ENCODE measurements at regions not wholly inside any gene's neighbourhood (a gene's known extent, or its start where the extent isn't known, plus 50 kb on each side); places are given as distances from the start of the nearest gene placed in this dataset.

- no peaks in the 10 kb centered on the region for H3K36me3 ChIP-seq
- H3K9me3 ChIP-seq = no peaks in the 10 kb centered on the region
- no peak overlapping the region for H3K27ac ChIP-seq
- 95% methylated on average over 4 of the region's 4 CpGs for WGBS
- TF ChIP-seq POLR2AphosphoS5 (IDR thresholded peaks at IDR 0.05) (no peak), CTCF (IDR thresholded peaks at IDR 0.05) (no peak), POLR2A (IDR thresholded peaks at IDR 0.05) (no peak)
- H3K4me1 ChIP-seq (replicated peaks) = no peaks in the 10 kb centered on the region
- no peak for DNase-seq (ENCODE audit: low spot score)
- no peak overlapping the region for H3K4me3 ChIP-seq
- intact Hi-C loops (cut with DNase I) = no loop called here
- no peaks in the 10 kb centered on the region for H3K27me3 ChIP-seq (replicated peaks; ENCODE audit: insufficient read depth)
These were observed 171.9 kb upstream of the USP25 start for GRCh38 chr21:15557925-15558324.

- TF ChIP-seq POLR2AphosphoS5 (IDR thresholded peaks at IDR 0.05) (no peak), CTCF (IDR thresholded peaks at IDR 0.05) (no peak), POLR2A (IDR thresholded peaks at IDR 0.05) (no peak)
- no peak for DNase-seq (ENCODE audit: low spot score)
- no peaks in the 10 kb centered on the region for H3K4me1 ChIP-seq (replicated peaks)
- no peak overlapping the region for H3K4me3 ChIP-seq
- no peaks in the 10 kb centered on the region for H3K36me3 ChIP-seq
- 78% methylated on average over 1 of the region's 1 CpG for WGBS
- H3K9me3 ChIP-seq = no peaks in the 10 kb centered on the region
- no peaks in the 10 kb centered on the region for H3K27me3 ChIP-seq (replicated peaks; ENCODE audit: insufficient read depth)
- H3K27ac ChIP-seq = no peak overlapping the region
- intact Hi-C loops (cut with DNase I) = no loop called here
These were observed 170.9 kb upstream of the USP25 start for GRCh38 chr21:15558884-15559283.

GRCh38 chr21:15559660-15560059 is 170.1 kb upstream of the USP25 start:
- no peak for DNase-seq (ENCODE audit: low spot score)
- no peaks in the 10 kb centered on the region for H3K4me1 ChIP-seq (replicated peaks)
- WGBS = 81% methylated on average over 2 of the region's 2 CpGs

GRCh38 chr21:15560383-15561056 is 169.3 kb upstream of the USP25 start:
- H3K27ac ChIP-seq = no peak overlapping the region
- intact Hi-C loops (cut with DNase I) = no loop called here
- H3K36me3 ChIP-seq = no peaks in the 10 kb centered on the region
- no peaks in the 10 kb centered on the region for H3K9me3 ChIP-seq
- TF ChIP-seq POLR2AphosphoS5 (IDR thresholded peaks at IDR 0.05) (no peak), POLR2A (IDR thresholded peaks at IDR 0.05) (no peak), CTCF (IDR thresholded peaks at IDR 0.05) (no peak)
- no peak for DNase-seq (ENCODE audit: low spot score)
- no peaks in the 10 kb centered on the region for H3K27me3 ChIP-seq (replicated peaks; ENCODE audit: insufficient read depth)
- no peak overlapping the region for H3K4me3 ChIP-seq
- whole genome bisulfite sequencing = 89% methylated on average over 6 of the region's 6 CpGs
- no peaks in the 10 kb centered on the region for H3K4me1 ChIP-seq (replicated peaks)

More at GRCh38 chr21:15559660-15560059, 170.1 kb upstream of the USP25 start:
- Histone ChIP-seq H3K36me3 (no peaks in the 10 kb centered on the region), H3K27me3 (replicated peaks; ENCODE audit: insufficient read depth) (no peaks in the 10 kb centered on the region), H3K27ac (no peak overlapping the region), H3K9me3 (no peaks in the 10 kb centered on the region), H3K4me3 (no peak overlapping the region)
- no peak for TF ChIP-seq POLR2A (IDR thresholded peaks at IDR 0.05)
- TF ChIP-seq POLR2AphosphoS5 (IDR thresholded peaks at IDR 0.05) = no peak
- no peak for TF ChIP-seq CTCF (IDR thresholded peaks at IDR 0.05)
- intact Hi-C loops (cut with DNase I) = no loop called here

- no peaks in the 10 kb centered on the region for H3K27me3 ChIP-seq (replicated peaks; ENCODE audit: insufficient read depth)
- no peak overlapping the region for H3K4me3 ChIP-seq
- intact Hi-C loops (cut with DNase I) = no loop called here
- no peaks in the 10 kb centered on the region for H3K4me1 ChIP-seq (replicated peaks)
- H3K27ac ChIP-seq = no peak overlapping the region
- TF ChIP-seq POLR2A (IDR thresholded peaks at IDR 0.05) (no peak), POLR2AphosphoS5 (IDR thresholded peaks at IDR 0.05) (no peak), CTCF (IDR thresholded peaks at IDR 0.05) (no peak)
- no peaks in the 10 kb centered on the region for H3K9me3 ChIP-seq
- DNase-seq (ENCODE audit: low spot score) = no peak
- H3K36me3 ChIP-seq = no peaks in the 10 kb centered on the region
These were observed 167.0 kb upstream of the USP25 start for GRCh38 chr21:15562748-15563147.

Measured in prostate gland (tissue), 2 donors.